Glutamatergic neuron (in vitro differentiated cells): ENCODE measurements at regions not wholly inside any gene's neighbourhood (a gene's known extent, or its start where the extent isn't known, plus 50 kb on each side); places are given as distances from the start of the nearest gene placed in this dataset.

ENCODE experiments used
- DNase-seq: peaks from one replicate; pipeline ENCODE4 v3.0.0; 2022
- H3K27ac Mint-ChIP-seq: one replicate; pipeline ENCODE4 v1.8.0; 2020; ENCODE audit warnings: mild to moderate bottlenecking, mixed read lengths, inconsistent platforms; ENCODE audit not compliant: unreplicated experiment
- H3K27me3 Mint-ChIP-seq: one replicate; pipeline ENCODE4 v1.8.0; 2020; ENCODE audit warnings: mild to moderate bottlenecking, moderate library complexity, mixed read lengths, inconsistent platforms; ENCODE audit not compliant: unreplicated experiment
- H3K36me3 Mint-ChIP-seq: one replicate; pipeline ENCODE4 v1.8.0; 2020; ENCODE audit warnings: mild to moderate bottlenecking, mixed read lengths, inconsistent platforms; ENCODE audit not compliant: unreplicated experiment
- H3K4me1 Mint-ChIP-seq: one replicate; pipeline ENCODE4 v1.8.0; 2020; ENCODE audit warnings: mild to moderate bottlenecking, low read depth, mixed read lengths, inconsistent platforms; ENCODE audit not compliant: unreplicated experiment
- H3K4me3 Mint-ChIP-seq: one replicate; pipeline ENCODE4 v1.8.0; 2020; ENCODE audit warnings: mild to moderate bottlenecking, mixed read lengths, inconsistent platforms; ENCODE audit not compliant: unreplicated experiment
- H3K9me3 Mint-ChIP-seq: one replicate; pipeline ENCODE4 v1.8.0; 2020; ENCODE audit warnings: mild to moderate bottlenecking, moderate library complexity, mixed read lengths, inconsistent platforms; ENCODE audit not compliant: unreplicated experiment
- CTCF ChIP-seq: fragments of 200-600 bp; sonication (generic); IDR thresholded peaks from one replicate; pipeline ENCODE4 v1.5.0; 2021; ENCODE audit not compliant: partially characterized antibody, unreplicated experiment

- H3K36me3 Mint-ChIP-seq: no peaks in the 10 kb centered on the region
- H3K9me3 Mint-ChIP-seq: peaks cover 5% of the 10 kb centered on the region
- no peak for TF ChIP-seq CTCF
- H3K4me3 Mint-ChIP-seq: no peak overlapping the region
- no peak overlapping the region for H3K27ac Mint-ChIP-seq
- H3K27me3 Mint-ChIP-seq: peaks cover 6% of the 10 kb centered on the region
- H3K4me1 Mint-ChIP-seq: no peaks in the 10 kb centered on the region
- no peak for DNase-seq
These were observed 86.0 kb downstream of the DRD1 start for GRCh38 chr5:175357995-175358394.

- Mint-ChIP-seq H3K36me3 (no peaks in the 10 kb centered on the region), H3K9me3 (peaks cover 5% of the 10 kb centered on the region), H3K27ac (no peak overlapping the region), H3K4me1 (no peaks in the 10 kb centered on the region), H3K27me3 (peaks cover 6% of the 10 kb centered on the region), H3K4me3 (no peak overlapping the region)
- TF ChIP-seq CTCF: no peak
- no peak for DNase-seq
These were observed 87.6 kb downstream of the DRD1 start for GRCh38 chr5:175356428-175356827.

DNA sequence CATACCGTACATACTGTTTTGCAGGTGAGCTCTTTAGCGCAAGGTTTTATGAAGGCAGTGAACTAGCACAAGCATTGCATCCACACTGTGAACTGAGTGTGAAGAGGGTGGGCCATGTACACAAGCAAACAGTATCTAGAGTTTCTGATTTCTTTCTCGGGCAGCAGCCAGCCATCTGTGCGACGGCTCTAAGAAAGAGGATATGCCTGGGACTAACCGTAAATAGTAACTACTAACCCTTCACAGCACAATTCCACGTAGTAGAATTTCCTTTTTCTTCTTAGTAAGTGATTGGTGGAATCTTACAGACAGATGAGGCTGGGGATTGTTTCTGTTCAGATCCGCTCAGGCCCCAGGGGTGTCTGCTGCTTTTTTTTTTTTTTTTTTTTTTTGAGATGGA lies 89.0 kb downstream of the DRD1 start:
- Mint-ChIP-seq H3K36me3 (no peaks in the 10 kb centered on the region), H3K9me3 (peaks cover 3% of the 10 kb centered on the region), H3K4me3 (no peak overlapping the region), H3K4me1 (peaks cover 4% of the 10 kb centered on the region), H3K27me3 (peaks cover 7% of the 10 kb centered on the region), H3K27ac (no peak overlapping the region)
- TF ChIP-seq CTCF: no peak
- DNase-seq: no peak

DNA sequence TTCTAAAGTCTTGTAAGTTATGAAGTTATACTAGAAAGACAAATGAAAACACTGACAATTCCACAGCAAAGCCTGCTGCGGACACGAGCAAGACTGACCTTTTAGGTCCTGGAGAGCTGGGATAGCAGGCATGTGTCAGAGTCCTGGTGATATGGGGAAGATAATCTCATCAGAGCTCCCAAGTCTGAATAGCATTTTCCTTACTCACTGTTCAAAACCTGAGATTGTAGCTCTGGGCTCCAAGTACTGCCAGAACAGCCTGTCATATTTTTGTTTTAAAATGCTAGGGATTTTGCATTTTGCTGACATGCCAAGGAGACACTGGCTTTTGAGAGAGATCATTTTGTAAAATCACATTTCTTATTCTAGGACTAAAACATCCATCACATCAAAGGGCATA lies 90.1 kb downstream of the DRD1 start:
- peaks cover 4% of the 10 kb centered on the region for H3K4me1 Mint-ChIP-seq
- H3K27me3 Mint-ChIP-seq: peaks cover 9% of the 10 kb centered on the region
- no peaks in the 10 kb centered on the region for H3K36me3 Mint-ChIP-seq
- TF ChIP-seq CTCF: no peak
- H3K27ac Mint-ChIP-seq: no peak overlapping the region
- no peak for DNase-seq
- H3K9me3 Mint-ChIP-seq: peaks cover 3% of the 10 kb centered on the region
- H3K4me3 Mint-ChIP-seq: no peak overlapping the region

GRCh38 chr5:175351897-175352590 lies 91.9 kb downstream of the DRD1 start:
- Mint-ChIP-seq H3K4me1 (peaks cover 4% of the 10 kb centered on the region), H3K4me3 (no peak overlapping the region), H3K27me3 (peaks cover 5% of the 10 kb centered on the region), H3K27ac (no peak overlapping the region), H3K36me3 (no peaks in the 10 kb centered on the region), H3K9me3 (no peaks in the 10 kb centered on the region)
- DNase-seq: no peak
- no peak for TF ChIP-seq CTCF
